HG02588 (cell line): ENCODE measurements at regions not wholly inside any gene's neighbourhood (a gene's known extent, or its start where the extent isn't known, plus 50 kb on each side); places are given as distances from the start of the nearest gene placed in this dataset.
"Not testable (repeated sequence)": the region's sequence is repeated elsewhere in the genome, so short reads cannot be mapped to it uniquely, and the experiment has no call there.

Source experiments
- ATAC-seq: cut with Tn5 transposase; IDR thresholded peaks from one replicate; pipeline ENCODE4 v1.9.1; 2021; ENCODE audit warnings: mild to moderate bottlenecking, moderate library complexity; ENCODE audit not compliant: unreplicated experiment

DNA sequence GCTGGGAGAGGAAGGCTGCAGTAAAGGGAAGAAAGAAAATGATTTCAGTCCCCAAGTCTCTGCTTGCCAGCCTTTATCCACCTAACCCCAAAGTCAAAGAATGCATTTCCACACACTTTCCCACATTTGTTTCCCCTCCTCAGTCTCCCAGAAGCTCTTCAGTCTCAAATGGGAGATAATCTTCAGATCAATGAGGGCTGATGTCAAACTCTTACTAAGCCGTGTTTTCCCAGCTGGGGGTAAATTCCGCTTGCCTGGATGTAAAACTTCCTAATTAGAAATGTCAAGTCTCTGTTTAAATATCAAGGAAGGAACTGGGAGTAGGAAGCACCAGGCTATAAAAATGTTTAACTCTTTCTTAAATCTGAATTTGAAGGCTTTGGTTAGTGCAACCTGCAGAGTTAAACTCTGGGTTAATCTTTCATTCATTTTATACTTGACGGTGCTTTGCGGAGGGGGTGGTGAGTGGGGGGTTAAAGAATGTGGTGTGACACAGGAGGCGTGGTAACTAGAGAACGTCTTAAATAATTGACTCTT is 601.4 kb upstream of the ACTRT1 start:
- no peak for ATAC-seq

- ATAC-seq = no peak
Observed at GRCh38 chrX:128650326-128650725, 598.1 kb upstream of the ACTRT1 start.

- no peak for ATAC-seq
Observed at GRCh38 chrX:128634754-128635153, 582.6 kb upstream of the ACTRT1 start.

DNA sequence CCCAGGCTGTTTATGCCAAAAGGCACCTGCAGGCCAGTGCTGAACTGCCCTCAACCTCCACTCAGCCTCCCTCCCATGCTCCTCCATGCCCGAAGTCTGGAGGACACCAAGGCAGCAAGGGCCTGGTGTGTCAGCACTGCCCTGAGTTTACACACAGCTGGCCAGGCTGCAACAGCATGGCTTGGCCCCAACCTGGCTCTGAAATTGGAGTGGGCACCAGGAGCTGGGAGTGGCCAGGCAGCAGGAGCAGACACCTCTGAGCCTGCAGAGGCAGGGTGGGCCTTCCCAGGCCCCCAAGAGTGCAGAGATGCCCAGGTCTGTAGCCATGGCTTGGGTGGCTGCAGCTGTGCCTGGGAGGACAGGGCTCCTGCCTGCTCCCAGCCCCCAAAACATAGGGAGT is 571.2 kb upstream of the ACTRT1 start:
- no peak for ATAC-seq

DNA sequence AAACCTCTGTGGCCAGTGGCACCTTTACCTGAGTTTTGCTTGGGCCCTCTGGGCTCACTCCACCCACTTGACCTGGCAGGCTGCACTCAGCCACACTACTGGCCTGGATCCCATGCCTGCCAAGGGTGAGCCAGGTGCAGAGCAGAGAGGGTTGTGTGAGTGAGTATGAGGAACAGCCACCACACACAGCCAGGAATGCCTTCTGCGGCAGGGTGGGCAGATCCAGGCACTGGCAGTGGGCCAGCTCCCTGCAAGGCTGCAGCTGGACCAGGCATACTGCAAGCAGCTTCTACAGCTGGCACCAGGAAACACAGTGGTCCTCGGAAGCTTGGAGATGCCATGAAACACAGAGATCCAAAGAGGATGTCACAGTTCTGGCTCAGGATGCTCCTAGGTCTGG is 570.1 kb upstream of the ACTRT1 start:
- ATAC-seq = no peak

GRCh38 chrX:128619490-128619889 is 567.3 kb upstream of the ACTRT1 start:
- no peak for ATAC-seq

DNA sequence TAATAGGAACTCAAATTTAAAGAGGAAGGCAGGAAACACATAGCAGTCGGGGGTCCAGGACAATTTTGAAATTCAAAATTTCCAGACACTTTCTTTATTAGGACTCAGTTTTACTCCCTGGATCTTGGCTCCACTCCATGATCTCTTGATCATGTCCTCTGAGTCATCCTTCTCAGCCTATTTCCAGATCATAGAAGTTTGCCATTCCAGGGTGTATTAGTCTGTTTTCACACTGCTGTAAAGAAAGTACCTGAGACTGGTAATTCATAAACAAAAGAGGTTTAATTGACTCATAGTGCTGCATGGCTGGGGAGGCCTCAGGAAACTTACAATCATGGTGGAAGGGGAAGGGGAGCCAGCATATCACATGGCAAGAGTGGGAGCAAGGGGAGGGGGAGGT is 564.7 kb upstream of the ACTRT1 start:
- no peak for ATAC-seq

DNA sequence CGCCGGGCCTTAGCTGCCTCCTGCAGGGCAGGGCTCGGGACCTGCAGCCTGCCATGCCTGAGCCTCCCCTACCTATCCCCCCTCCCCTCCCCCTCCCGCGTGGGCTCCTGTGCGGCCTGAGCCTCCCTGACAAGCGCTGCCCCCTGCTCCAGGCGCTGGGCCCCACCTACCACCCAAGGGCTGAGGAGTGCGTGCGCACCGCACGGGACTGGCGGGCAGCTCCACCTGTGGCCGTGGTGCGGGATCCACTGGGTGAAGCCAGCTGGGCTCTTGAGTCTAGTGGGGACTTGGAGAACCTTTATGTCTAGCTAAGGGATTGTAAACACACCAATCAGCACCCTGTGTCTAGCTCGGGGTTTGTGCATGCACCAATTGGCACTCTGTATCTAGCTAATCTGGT is 554.6 kb upstream of the ACTRT1 start:
- ATAC-seq = not testable (repeated sequence)

DNA sequence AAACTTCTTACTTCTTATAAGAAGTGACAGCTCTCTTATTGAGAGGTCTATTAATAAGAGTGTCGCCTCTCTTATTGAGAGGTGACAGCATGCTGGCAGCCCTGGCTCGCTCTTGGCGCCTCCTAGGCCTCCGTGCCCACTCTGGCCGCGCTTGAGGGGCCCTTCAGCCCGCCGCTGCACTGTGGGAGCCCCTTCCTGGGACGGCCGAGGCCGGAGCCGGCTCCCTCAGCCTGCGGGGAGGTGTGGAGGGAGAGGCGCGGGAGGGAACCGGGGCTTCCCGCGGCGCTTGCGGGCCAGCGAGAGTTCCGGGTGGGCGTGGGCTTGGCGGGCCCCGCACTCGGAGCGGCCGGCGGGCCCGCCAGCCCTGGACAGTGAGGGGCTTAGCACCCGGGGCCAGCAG is 554.2 kb upstream of the ACTRT1 start:
- ATAC-seq = not testable (repeated sequence)

- ATAC-seq = no peak
Observed at GRCh38 chrX:128601706-128602105, 549.5 kb upstream of the ACTRT1 start.

DNA sequence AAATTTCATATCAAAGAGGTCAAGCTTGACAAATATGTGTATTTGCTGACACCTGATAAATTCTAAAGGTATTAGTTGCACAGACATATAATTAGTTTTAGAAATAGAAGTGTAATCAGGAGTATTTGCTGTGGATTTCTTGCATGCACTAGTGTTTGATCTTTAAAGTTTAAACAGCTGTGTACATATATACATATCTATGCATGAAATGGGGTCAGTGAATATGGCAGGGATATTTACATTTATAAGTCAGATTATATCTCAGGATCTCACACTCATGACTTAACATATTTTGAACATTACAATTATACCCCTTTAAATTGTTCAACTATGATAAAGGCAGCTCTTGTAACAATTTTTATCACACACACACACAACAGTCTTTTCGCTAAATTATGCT is 547.4 kb upstream of the ACTRT1 start:
- no peak for ATAC-seq

- ATAC-seq = no peak
Observed at GRCh38 chrX:128582036-128582435, 529.8 kb upstream of the ACTRT1 start.

DNA sequence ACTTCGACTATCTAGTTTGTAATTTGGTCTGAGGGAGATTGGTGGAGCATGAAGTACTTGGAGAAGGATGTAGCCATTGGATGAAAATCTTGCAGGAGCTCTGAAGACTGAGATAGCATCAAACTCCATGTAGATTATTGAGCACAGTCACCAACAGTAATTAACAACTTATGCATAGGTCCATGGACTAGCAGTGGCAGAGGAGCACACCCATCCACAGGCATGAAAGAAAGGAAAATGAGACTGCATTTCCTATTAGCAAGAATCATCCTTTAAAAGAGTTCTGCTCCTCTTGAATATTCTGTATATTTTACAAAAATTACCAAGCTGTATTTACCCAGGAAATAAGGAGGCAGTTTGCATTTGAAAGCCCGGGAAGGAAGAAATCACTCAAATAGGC is 529.4 kb upstream of the ACTRT1 start:
- ATAC-seq = no peak

DNA sequence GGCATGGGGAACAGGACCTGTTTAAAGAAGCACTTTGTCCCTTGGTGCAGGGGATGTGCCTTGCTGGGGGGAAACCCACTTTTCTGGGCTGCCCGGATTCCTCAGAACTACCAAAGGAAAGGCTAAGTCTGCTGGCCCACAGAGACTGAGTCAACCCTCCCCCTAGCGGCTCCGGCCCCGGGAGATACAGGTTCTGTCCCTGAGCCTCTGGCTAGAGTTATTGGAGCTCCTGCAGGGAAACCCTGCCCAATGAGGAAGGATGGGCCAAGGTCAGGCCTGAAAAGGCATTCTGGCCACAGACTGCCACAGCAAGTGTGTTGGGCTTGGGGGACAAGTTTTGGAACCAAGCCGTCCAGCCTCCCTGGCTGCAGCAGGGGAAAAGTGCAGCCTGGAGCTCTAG is 490.9 kb upstream of the ACTRT1 start:
- no peak for ATAC-seq

- no peak for ATAC-seq
Observed at GRCh38 chrX:128518508-128518907, 466.3 kb upstream of the ACTRT1 start.

DNA sequence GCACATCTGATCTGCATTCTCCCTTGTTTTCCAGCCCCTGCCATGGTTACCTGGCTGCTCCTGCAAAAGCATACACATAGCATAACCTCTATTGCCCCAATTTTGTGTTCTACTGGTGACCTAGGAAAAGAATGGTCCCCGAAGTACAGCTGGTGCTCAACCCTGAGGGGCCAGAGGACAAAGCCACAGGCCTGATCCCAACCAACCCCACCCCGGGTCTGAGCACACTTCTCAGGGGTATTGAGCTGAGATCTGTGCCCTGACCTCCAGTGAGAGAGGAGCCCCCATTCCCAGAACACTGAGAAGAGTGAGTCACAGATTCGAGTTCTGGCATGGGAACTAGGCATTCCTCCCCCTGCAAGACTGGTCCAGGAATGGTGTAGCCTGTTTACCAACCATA is 465.5 kb upstream of the ACTRT1 start:
- ATAC-seq = no peak

DNA sequence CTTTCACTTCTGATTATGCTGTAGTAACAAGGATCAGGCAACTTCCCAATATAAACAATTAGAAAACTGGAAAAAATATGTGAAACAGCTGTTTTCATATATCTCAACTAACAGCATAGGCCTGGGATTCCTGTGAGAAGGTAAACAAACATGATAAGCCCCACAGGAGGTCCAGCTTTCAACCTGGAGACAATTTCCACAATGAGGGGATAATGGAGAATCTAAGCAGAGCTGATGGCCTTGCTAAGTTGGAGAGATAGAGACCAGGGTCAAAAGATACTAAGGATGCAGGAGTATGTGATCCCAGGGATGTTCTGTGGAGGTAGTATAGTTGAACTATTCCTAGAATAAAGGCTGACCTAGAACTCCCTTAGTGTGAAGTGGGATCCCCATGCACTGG is 452.3 kb upstream of the ACTRT1 start:
- no peak for ATAC-seq

DNA sequence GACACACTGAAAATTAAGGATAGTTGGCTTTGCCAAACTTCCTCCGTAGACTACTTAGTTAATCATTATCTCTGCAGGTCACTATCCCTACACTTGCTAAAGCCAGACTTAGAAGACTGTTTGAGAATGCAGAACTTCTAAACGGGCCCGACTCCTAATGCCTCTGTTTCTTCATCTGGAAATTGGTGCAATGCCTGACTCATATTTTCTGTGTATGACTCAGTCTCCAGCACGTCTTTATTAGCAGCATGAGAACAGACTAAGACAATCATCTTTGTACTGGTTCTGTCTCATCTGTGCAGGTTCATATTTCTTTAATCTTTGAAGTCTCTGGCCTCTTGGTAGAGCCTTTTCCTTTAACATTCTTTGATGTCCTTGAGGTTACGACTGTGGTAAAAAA is 411.9 kb upstream of the ACTRT1 start:
- no peak for ATAC-seq

GRCh38 chrX:128460835-128461234 is 408.6 kb upstream of the ACTRT1 start:
- no peak for ATAC-seq

- no peak for ATAC-seq
Observed at GRCh38 chrX:128458888-128459287, 406.7 kb upstream of the ACTRT1 start.

GRCh38 chrX:128457674-128458073 is 405.5 kb upstream of the ACTRT1 start:
- ATAC-seq = no peak

DNA sequence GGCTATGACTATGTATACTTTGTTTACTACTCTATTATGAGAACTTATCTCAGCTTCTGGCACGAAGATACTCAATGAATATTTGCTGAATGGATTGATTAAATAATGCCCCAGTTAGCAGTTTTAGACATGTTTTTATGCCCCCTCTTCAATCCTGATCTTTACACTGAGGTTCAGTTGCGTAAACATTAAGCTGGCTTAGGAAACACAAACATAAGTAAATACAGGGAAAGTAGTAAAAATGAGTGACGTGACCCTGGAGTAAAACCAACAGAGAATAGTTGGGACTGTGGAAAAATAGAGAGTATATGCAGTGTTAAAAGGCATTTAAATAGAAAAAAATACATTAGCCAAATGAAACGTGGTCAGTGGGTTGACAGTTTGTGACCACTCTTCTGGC is 387.0 kb upstream of the ACTRT1 start:
- ATAC-seq = no peak

GRCh38 chrX:128438082-128438481 is 385.9 kb upstream of the ACTRT1 start:
- no peak for ATAC-seq
